ENCODE measurements at regions not wholly inside any gene's neighbourhood (a gene's known extent, or its start where the extent isn't known, plus 50 kb on each side); places are given as distances from the start of the nearest gene placed in this dataset.
A peak's percentile ranks its signal among the peaks of the same experiment; 100 is the strongest.

DNA sequence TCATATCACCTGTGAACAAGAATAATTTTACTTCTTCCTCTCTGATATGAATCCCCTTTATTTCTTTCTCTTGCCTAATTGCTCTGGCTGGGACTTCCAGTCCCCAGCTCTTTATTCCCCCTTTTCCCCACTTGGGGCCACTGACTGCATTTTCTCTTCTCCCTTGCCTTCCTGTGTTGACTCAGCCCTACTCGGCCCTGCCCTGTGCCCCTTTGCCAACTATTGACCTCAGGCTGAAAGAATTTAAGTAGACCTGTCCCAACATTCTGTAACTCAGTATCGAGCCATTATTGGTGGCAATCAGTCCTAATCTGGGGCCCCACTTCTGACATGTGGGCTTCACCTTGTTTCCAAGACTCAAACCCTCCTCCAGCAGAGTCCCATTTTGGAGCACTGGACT lies 60.6 kb upstream of the STUM start:
- TF ChIP-seq, protein P1, sequence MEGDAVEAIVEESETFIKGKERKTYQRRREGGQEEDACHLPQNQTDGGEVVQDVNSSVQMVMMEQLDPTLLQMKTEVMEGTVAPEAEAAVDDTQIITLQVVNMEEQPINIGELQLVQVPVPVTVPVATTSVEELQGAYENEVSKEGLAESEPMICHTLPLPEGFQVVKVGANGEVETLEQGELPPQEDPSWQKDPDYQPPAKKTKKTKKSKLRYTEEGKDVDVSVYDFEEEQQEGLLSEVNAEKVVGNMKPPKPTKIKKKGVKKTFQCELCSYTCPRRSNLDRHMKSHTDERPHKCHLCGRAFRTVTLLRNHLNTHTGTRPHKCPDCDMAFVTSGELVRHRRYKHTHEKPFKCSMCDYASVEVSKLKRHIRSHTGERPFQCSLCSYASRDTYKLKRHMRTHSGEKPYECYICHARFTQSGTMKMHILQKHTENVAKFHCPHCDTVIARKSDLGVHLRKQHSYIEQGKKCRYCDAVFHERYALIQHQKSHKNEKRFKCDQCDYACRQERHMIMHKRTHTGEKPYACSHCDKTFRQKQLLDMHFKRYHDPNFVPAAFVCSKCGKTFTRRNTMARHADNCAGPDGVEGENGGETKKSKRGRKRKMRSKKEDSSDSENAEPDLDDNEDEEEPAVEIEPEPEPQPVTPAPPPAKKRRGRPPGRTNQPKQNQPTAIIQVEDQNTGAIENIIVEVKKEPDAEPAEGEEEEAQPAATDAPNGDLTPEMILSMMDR (IDR thresholded peaks at IDR 0.05; ENCODE audit: control extremely low read depth, extremely low read depth, low read depth, missing control alignments) = no peak
- no peak for DNase-seq (ENCODE audit: extremely low spot score)
- CTCF ChIA-PET = no interaction called here
- POLR2A ChIA-PET = no interaction called here

DNA sequence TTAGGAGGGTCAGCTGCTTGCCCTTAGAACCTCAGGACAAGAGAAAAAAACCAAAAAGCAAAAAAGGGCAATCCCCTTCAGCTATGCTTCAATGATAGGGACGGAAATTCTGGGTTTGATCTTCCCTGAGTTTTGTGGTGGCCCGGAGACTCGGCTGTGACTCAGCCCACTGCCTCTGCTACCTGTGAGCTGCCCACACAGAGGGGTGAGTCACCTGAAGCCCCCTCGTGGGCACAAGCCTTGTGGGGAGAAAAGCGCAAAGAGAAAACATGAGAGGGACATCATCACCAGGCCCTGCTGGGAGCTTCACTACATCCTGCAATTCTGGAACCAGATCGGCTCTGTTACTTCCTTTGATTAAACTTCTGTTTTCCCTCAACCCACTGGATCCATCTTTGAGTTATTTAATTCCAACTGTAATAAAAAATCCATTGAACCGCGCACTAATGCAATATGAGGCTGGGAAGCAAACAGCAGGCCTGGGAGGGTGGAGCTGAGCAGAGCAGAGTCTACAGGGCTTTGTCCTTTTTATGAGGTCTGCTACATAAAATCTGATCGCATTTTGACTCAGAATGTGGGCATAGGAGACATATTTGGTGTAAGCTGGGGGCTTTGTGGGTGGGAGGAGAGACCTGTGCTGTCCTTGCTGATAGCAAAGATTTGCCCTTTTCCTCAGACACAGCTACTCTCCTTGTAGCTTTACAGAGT lies 58.7 kb upstream of the STUM start:
- ChIA-PET POLR2A (no interaction called here), CTCF (no interaction called here)
- DNase-seq (ENCODE audit: extremely low spot score) = no peak
- TF ChIP-seq, protein P1 (IDR thresholded peaks at IDR 0.05; ENCODE audit: control extremely low read depth, extremely low read depth, low read depth, missing control alignments) = no peak

DNA sequence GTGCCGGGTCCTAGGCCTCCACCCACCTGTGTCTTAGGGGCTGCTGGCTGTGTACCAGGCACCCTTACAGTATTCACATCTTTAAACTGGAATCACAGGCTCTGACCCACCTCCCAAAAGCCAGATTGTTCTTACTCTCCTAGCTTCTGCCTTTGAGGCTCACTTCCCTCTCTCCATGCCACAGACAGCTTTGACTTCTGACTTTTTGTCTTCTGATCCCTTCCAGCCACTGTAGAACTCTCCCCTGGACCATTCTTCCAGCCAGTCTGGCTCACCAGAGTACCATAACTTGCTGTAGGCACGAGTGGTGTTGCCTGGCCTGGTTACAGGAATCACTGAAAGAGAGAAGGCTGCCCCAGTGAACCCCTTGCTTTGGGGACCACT lies 58.1 kb upstream of the STUM start:
- ChIA-PET POLR2A (no interaction called here), CTCF (no interaction called here)
- DNase-seq (ENCODE audit: extremely low spot score) = no peak
- TF ChIP-seq, protein P1 (IDR thresholded peaks at IDR 0.05; ENCODE audit: control extremely low read depth, extremely low read depth, low read depth, missing control alignments) = no peak

DNA sequence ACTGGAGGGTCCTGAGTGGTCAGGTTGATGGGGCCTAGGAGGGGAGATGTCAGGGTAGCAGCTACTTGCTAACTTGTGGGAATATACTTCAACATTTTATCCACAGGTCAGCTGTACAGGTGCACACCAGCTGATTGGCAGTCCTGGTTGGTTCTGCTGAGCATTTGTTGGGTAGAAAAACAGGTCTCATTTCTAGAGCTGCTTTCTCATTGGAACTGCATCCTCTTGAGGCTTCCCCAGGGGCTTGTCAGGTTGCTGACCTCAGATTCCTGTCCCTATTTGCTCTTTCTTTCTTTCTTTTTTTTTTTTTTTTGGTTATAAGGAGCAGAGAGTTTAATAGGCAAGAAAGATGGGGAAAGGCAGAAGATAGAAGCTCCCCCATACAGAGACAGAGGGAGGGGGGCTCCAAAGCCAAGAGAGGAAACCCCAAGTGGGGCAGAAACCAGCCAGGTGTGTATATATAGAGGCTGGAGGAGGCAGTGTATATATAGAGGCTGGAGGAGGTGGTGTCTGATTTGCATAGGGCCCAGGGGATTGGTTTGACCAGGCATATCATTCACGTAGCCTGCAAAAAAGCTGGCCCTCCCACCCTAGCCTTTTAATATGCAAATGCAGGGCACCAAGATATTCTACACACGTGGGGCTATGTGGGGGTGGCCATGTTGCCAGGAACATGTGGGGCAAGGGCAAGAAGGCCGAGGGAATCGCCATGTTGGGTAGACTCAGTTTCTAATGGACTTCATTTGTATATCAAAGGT lies 57.3 kb upstream of the STUM start:
- DNase-seq (ENCODE audit: extremely low spot score) = peak; percentile 3
- POLR2A ChIA-PET = no interaction called here
- TF ChIP-seq, protein P1 (IDR thresholded peaks at IDR 0.05; ENCODE audit: control extremely low read depth, extremely low read depth, low read depth, missing control alignments) = no peak
- CTCF ChIA-PET = no interaction called here

DNA sequence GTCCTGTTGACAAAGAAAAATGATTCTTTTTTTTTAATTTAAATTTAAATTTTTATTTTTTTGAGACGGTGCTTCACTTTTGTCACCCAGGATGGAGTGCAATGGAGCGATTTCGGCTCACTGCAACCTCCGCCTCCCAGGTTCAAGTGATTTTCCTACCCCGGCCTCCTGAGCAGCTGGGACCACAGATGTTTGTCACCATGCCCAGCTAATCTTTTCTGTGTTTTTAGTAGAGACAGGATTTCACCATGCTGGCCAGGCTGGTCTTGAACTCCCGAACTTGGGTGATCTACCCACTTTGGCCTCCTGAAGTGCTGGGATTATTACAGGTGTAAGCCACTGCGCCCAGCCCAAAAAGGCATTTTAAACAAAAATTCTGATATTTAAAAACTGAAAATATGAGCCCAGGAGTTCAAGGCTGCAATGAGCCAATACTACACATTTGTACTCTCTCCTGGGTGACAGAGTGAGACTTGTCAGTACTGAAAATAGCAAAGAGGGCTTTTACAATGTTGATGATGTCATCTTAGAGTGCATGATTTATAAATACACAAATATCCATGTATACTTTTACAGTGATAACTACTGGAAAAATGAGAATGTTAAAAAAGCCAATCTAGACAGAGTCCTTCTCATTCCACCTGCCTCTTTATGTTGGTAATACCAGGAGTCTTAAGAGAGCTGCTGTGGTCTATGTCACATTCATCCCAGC lies 56.0 kb upstream of the STUM start:
- TF ChIP-seq, protein P1 (IDR thresholded peaks at IDR 0.05; ENCODE audit: control extremely low read depth, extremely low read depth, low read depth, missing control alignments) = no peak
- POLR2A ChIA-PET = no interaction called here
- DNase-seq (ENCODE audit: extremely low spot score) = no peak
- CTCF ChIA-PET = no interaction called here

DNA sequence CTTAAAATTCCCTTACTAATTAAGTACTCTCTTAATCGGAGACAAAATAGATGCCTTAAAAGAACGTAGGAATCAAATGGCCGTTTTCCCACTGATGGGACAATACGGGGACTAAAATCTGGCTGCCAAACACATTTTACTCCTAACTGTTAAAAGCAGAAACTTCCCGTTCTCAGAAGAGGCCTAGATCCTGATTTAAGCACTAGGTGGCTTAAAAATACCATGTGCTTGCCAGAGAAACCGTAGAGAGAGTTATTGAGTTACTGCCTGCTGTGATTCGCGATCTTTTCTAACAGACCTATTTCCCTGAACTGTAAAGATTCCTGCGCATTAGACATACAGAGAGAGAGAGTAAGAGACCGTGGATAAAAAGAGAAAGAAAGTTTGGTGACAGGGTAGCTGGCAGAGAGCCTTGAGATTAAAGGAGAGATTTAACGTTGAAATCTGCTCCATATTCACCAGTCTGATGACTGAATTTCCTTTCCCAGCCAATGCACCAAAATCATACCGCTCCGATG lies 54.4 kb upstream of the STUM start:
- TF ChIP-seq, protein P1 (IDR thresholded peaks at IDR 0.05; ENCODE audit: control extremely low read depth, extremely low read depth, low read depth, missing control alignments) = no peak
- no peak for DNase-seq (ENCODE audit: extremely low spot score)
- POLR2A ChIA-PET = no interaction called here
- CTCF ChIA-PET = no interaction called here
